ENCODE measurements at regions not wholly inside any gene's neighbourhood (a gene's known extent, or its start where the extent isn't known, plus 50 kb on each side); places are given as distances from the start of the nearest gene placed in this dataset.

DNA sequence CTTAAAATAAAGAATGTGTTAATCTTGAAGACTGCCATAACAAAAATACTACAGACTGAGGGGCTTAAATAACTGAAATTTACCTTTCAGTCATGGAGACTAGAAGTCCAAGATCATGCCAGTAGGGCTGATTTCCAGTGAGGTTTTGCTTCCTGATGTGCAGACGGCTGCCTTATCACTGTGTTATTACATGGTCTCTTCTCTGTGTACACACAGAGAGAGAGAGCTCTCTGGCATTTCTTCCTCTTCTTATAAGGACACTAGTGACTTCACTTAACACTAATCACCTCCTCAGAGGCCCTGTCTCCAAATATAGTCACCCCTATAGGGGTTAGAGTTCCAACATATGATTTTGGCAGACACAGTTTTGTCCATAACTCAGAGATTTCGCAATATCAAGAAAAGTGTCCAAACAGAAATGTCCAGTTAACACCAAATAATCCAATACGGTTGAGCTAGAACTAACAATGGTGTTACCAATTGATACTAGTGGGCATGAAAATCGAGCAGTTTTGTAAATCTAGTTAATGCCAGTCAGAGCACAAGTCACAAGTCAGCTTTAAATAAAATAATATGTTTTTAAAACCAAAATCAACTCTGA lies 399.8 kb downstream of the ADCYAP1 start:
- DNase-seq: no peak
- TF ChIP-seq, protein P1, sequence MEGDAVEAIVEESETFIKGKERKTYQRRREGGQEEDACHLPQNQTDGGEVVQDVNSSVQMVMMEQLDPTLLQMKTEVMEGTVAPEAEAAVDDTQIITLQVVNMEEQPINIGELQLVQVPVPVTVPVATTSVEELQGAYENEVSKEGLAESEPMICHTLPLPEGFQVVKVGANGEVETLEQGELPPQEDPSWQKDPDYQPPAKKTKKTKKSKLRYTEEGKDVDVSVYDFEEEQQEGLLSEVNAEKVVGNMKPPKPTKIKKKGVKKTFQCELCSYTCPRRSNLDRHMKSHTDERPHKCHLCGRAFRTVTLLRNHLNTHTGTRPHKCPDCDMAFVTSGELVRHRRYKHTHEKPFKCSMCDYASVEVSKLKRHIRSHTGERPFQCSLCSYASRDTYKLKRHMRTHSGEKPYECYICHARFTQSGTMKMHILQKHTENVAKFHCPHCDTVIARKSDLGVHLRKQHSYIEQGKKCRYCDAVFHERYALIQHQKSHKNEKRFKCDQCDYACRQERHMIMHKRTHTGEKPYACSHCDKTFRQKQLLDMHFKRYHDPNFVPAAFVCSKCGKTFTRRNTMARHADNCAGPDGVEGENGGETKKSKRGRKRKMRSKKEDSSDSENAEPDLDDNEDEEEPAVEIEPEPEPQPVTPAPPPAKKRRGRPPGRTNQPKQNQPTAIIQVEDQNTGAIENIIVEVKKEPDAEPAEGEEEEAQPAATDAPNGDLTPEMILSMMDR (IDR thresholded peaks at IDR 0.05; ENCODE audit: insufficient read depth in 1 of 2, low read depth in 1 of 2, low read length in 1 of 2, severe bottlenecking in 1 of 2, unreplicated experiment in 1 of 2): no peak
- Histone ChIP-seq H3K9me3 (no peaks in the 10 kb centered on the region), H3K36me3 (ENCODE audit: control insufficient read depth, insufficient read depth, low read length) (no peaks in the 10 kb centered on the region), H3K4me1 (no peaks in the 10 kb centered on the region), H3K4me3 (ENCODE audit: low read depth, low read length) (no peak overlapping the region), H3K27me3 (replicated peaks; ENCODE audit: control insufficient read depth, insufficient read depth, low read length) (no peaks in the 10 kb centered on the region; the same call in none of the 2 replicates)
- Mint-ChIP-seq H3K27me3 (ENCODE audit: insufficient read depth, unreplicated experiment) (no peaks in the 10 kb centered on the region), H3K27ac (ENCODE audit: unreplicated experiment) (no peak overlapping the region), H3K36me3 (ENCODE audit: insufficient read depth, unreplicated experiment) (no peaks in the 10 kb centered on the region), H3K4me1 (ENCODE audit: low read depth, unreplicated experiment) (no peaks in the 10 kb centered on the region), H3K4me3 (ENCODE audit: unreplicated experiment) (no peak overlapping the region), H3K9me3 (ENCODE audit: unreplicated experiment) (no peaks in the 10 kb centered on the region)
- intact Hi-C loops (cut with micrococcal nuclease; ENCODE audit: unreplicated experiment): no loop called here
- ChIA-PET POLR2A (no interaction called here), CTCF (no interaction called here)
- BruUV-seq (replicated peaks): no TSS peak

DNA sequence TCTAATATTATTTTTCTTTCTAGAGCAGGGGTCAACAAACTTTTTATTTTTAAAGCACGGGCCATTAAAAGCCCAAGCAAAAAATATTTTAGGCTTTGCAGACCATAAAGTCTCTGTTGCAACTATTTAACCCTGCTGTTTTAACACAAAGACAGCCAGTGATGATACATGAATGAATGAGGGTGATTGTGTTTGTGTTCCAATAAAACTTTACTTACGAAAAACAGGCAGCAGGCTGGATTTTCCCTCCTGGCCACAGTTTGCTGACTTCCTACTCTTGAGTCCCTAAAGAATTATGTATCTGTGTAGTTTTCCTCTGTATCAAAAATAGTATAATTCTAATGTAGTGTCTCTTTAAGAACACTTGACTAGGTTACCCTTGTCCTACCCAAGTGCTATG lies 402.0 kb downstream of the ADCYAP1 start:
- Mint-ChIP-seq H3K27me3 (ENCODE audit: insufficient read depth, unreplicated experiment) (no peaks in the 10 kb centered on the region), H3K4me3 (ENCODE audit: unreplicated experiment) (no peak overlapping the region), H3K36me3 (ENCODE audit: insufficient read depth, unreplicated experiment) (no peaks in the 10 kb centered on the region), H3K27ac (ENCODE audit: unreplicated experiment) (no peak overlapping the region), H3K9me3 (ENCODE audit: unreplicated experiment) (no peaks in the 10 kb centered on the region), H3K4me1 (ENCODE audit: low read depth, unreplicated experiment) (no peaks in the 10 kb centered on the region)
- no peak for DNase-seq
- intact Hi-C loops (cut with micrococcal nuclease; ENCODE audit: unreplicated experiment): no loop called here
- no peaks in the 10 kb centered on the region for H3K36me3 ChIP-seq (ENCODE audit: control insufficient read depth, insufficient read depth, low read length)
- no peak overlapping the region for H3K4me3 ChIP-seq (ENCODE audit: low read depth, low read length)
- BruUV-seq (replicated peaks): no TSS peak
- TF ChIP-seq, protein P1 (IDR thresholded peaks at IDR 0.05; ENCODE audit: insufficient read depth in 1 of 2, low read depth in 1 of 2, low read length in 1 of 2, severe bottlenecking in 1 of 2, unreplicated experiment in 1 of 2): no peak
- POLR2A ChIA-PET: no interaction called here
- no peaks in the 10 kb centered on the region for H3K4me1 ChIP-seq
- H3K27me3 ChIP-seq (replicated peaks; ENCODE audit: control insufficient read depth, insufficient read depth, low read length): no peaks in the 10 kb centered on the region; the same call in none of the 2 replicates
- CTCF ChIA-PET: no interaction called here
- no peaks in the 10 kb centered on the region for H3K9me3 ChIP-seq

DNA sequence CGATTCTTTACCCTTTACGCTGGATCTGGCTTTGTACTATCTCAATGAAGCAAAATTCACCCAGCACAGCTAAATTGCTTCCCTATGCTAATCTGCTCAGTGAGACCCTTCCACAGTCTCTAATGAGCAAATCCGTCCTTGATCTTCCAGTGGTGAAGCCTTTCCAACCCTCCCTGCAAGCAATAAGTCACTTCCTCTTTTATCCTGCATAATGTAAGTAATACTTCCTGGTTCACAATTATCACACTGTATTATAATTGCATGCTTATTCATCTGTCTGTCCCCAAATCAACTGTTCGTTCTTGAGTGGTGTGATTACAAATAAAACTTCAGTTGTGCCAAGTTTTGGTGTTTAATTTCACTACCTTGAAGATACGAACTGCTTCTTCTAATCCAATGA lies 404.0 kb downstream of the ADCYAP1 start:
- no peaks in the 10 kb centered on the region for H3K9me3 Mint-ChIP-seq (ENCODE audit: unreplicated experiment)
- Histone ChIP-seq H3K27me3 (replicated peaks; ENCODE audit: control insufficient read depth, insufficient read depth, low read length) (no peaks in the 10 kb centered on the region), H3K9me3 (no peaks in the 10 kb centered on the region), H3K4me1 (no peaks in the 10 kb centered on the region), H3K36me3 (ENCODE audit: control insufficient read depth, insufficient read depth, low read length) (no peaks in the 10 kb centered on the region), H3K4me3 (ENCODE audit: low read depth, low read length) (no peak overlapping the region)
- TF ChIP-seq, protein P1 (IDR thresholded peaks at IDR 0.05; ENCODE audit: insufficient read depth in 1 of 2, low read depth in 1 of 2, low read length in 1 of 2, severe bottlenecking in 1 of 2, unreplicated experiment in 1 of 2): no peak
- H3K36me3 Mint-ChIP-seq (ENCODE audit: insufficient read depth, unreplicated experiment): no peaks in the 10 kb centered on the region
- intact Hi-C loops (cut with micrococcal nuclease; ENCODE audit: unreplicated experiment): no loop called here
- ChIA-PET POLR2A (no interaction called here), CTCF (no interaction called here)
- no peak for DNase-seq
- H3K27ac Mint-ChIP-seq (ENCODE audit: unreplicated experiment): no peak overlapping the region
- H3K27me3 Mint-ChIP-seq (ENCODE audit: insufficient read depth, unreplicated experiment): no peaks in the 10 kb centered on the region
- no peak overlapping the region for H3K4me3 Mint-ChIP-seq (ENCODE audit: unreplicated experiment)
- BruUV-seq (replicated peaks): no TSS peak
- no peaks in the 10 kb centered on the region for H3K4me1 Mint-ChIP-seq (ENCODE audit: low read depth, unreplicated experiment)

All from Caco-2 (cell line).